GM12878 (cell line): ENCODE measurements at regions not wholly inside any gene's neighbourhood (a gene's known extent, or its start where the extent isn't known, plus 50 kb on each side); places are given as distances from the start of the nearest gene placed in this dataset.

Experiments used
- ATAC-seq: fragments of 200-7000 bp; cut with Tn5 transposase; 3 replicates; pipeline ENCODE4 v1.9.1; 2020; ENCODE audit warnings: mild to moderate bottlenecking, moderate library complexity
- BruUV-seq: library from RNA; stranded (reverse); fragments of 400-500 nt; replicated peaks from 2 replicates; lab custom pipeline; 2021; lab: Mats Ljungman, UMichigan
- CTCF ChIA-PET: fragments of 300-600 bp; sonication (Branson Sonifier 250); formaldehyde crosslinking; extraction: SDS; loops from one replicate; lab custom pipeline; 2021; ENCODE audit warnings: inconsistent platforms; lab: Yijun Ruan, JAX
- POLR2A ChIA-PET: fragments of 350-600 bp; formaldehyde crosslinking; extraction: SDS; loops from one replicate; lab custom pipeline; 2021; ENCODE audit warnings: inconsistent platforms; lab: Charles Lee
- RAD21 ChIA-PET: fragments of 300-600 bp; sonication (Branson Sonifier 250); formaldehyde crosslinking; loops from one replicate; lab custom pipeline; 2023; ENCODE audit warnings: antibody characterized with exemption; ENCODE audit not compliant: unreplicated experiment; lab: Charles Lee
- SMC1A ChIA-PET: fragments of 300-600 bp; sonication (Branson Sonifier 250); formaldehyde crosslinking; loops from one replicate; lab custom pipeline; 2023; ENCODE audit not compliant: unreplicated experiment, uncharacterized antibody; lab: Charles Lee
- DNase-seq: peaks from one replicate; pipeline ENCODE4 v3.0.0-alpha.2; 2011; ENCODE audit warnings: low read depth, low spot score
- FAIRE-seq: peaks from 3 replicates; lab custom pipeline; 2011; peaks lifted over from hg19 to GRCh38; lab: Jason Lieb, UNC
- H2AFZ ChIP-seq: 2 replicates; pipeline ENCODE4 v1.6.0; 2011; ENCODE audit warnings: low read depth, low read length, control low read depth; ENCODE audit not compliant: control insufficient read depth
- H3K27ac ChIP-seq: 2 replicates; pipeline ENCODE4 v1.5.1; 2011; ENCODE audit warnings: control low read depth; ENCODE audit not compliant: control insufficient read depth, insufficient read depth
- H3K27me3 ChIP-seq, 2 experiments: replicated peaks in 1 of 2; 2 replicates each; pipeline versions ENCODE4 v1.6.0 to v1.6.1; 2011; ENCODE audit warnings: low read length in 1 of 2; ENCODE audit not compliant: control insufficient read depth in 2 of 2, insufficient read depth in 2 of 2
- H3K36me3 ChIP-seq, 2 experiments: 2 replicates each; pipeline ENCODE4 v1.5.1; 2011; ENCODE audit warnings: low read length in 1 of 2; ENCODE audit not compliant: control insufficient read depth in 2 of 2, insufficient read depth in 2 of 2
- H3K4me1 ChIP-seq: 2 replicates; pipeline ENCODE4 v1.6.1; 2011; ENCODE audit warnings: mild to moderate bottlenecking, low read length, moderate library complexity, mixed read lengths; ENCODE audit not compliant: control insufficient read depth, insufficient read depth
- H3K4me2 ChIP-seq: 2 replicates; pipeline ENCODE4 v1.6.0; 2011; ENCODE audit warnings: control low read depth; ENCODE audit not compliant: control insufficient read depth, insufficient read depth
- H3K4me3 ChIP-seq: fragments of 200-600 bp; sonication (generic); 2 replicates; pipeline ENCODE4 v1.5.1; 2016
- H3K79me2 ChIP-seq: 2 replicates; pipeline ENCODE4 v1.6.0; 2011; ENCODE audit warnings: low read length; ENCODE audit not compliant: control insufficient read depth, insufficient read depth
- H3K9ac ChIP-seq: 2 replicates; pipeline ENCODE4 v1.8.0; 2011; ENCODE audit warnings: low read length, control low read depth, mixed read lengths; ENCODE audit not compliant: control insufficient read depth, insufficient read depth
- H3K9me3 ChIP-seq: replicated peaks from 3 replicates; pipeline ENCODE4 v1.5.1; 2011; ENCODE audit warnings: mild to moderate bottlenecking, low read length; ENCODE audit not compliant: control insufficient read depth, insufficient read depth
- H4K20me1 ChIP-seq: 2 replicates; pipeline ENCODE4 v1.6.0; 2011; ENCODE audit not compliant: control insufficient read depth, insufficient read depth
- IRF4 ChIP-seq: IDR thresholded peaks from 2 replicates; pipeline ENCODE4 v1.6.1; 2011; ENCODE audit warnings: low read depth, low read length
- IRF5 ChIP-seq: fragments of 450-650 bp; IDR thresholded peaks from 2 replicates; pipeline ENCODE4 v1.6.1; 2017; ENCODE audit warnings: borderline replicate concordance
- MLLT1 ChIP-seq: fragments of 450-650 bp; IDR thresholded peaks from 2 replicates; pipeline ENCODE4 v1.6.1; 2016; ENCODE audit warnings: mild to moderate bottlenecking
- NFYA ChIP-seq: IDR thresholded peaks from 2 replicates; pipeline ENCODE4 v1.6.1; 2011; ENCODE audit warnings: low read depth, mild to moderate bottlenecking, low read length, improper control_type of control experiment, borderline replicate concordance
- NFYB ChIP-seq: IDR thresholded peaks from 2 replicates; pipeline ENCODE4 v1.6.1; 2011; ENCODE audit warnings: low read depth, mild to moderate bottlenecking, low read length, improper control_type of control experiment, moderate library complexity; ENCODE audit not compliant: insufficient read depth
- NR2F1 ChIP-seq: fragments of 450-650 bp; conservative IDR thresholded peaks from 2 replicates; pipeline ENCODE4 v1.6.1; 2017; ENCODE audit warnings: mild to moderate bottlenecking
- RB1 ChIP-seq: fragments of 450-650 bp; formaldehyde crosslinking; IDR thresholded peaks from 2 replicates; pipeline ENCODE4 v1.6.1; 2017; ENCODE audit warnings: mild to moderate bottlenecking, borderline replicate concordance
- SMC3 ChIP-seq: IDR thresholded peaks from 2 replicates; pipeline ENCODE4 v1.6.1; 2011; ENCODE audit warnings: low read length, improper control_type of control experiment, borderline replicate concordance
- SUPT20H ChIP-seq: IDR thresholded peaks from 2 replicates; pipeline ENCODE4 v1.6.1; 2011; ENCODE audit warnings: low read depth, mild to moderate bottlenecking, low read length, moderate library complexity, borderline replicate concordance; ENCODE audit not compliant: control insufficient read depth
- TCF12 ChIP-seq: IDR thresholded peaks from 2 replicates; pipeline ENCODE4 v1.6.1; 2011; ENCODE audit warnings: low read depth, mild to moderate bottlenecking, low read length
- YBX1 ChIP-seq: fragments of 450-650 bp; IDR thresholded peaks from 2 replicates; pipeline ENCODE4 v1.6.1; 2016; ENCODE audit warnings: antibody characterized with exemption
- ZNF24 ChIP-seq: fragments of 450-650 bp; IDR thresholded peaks from 2 replicates; pipeline ENCODE4 v1.6.1; 2017; ENCODE audit warnings: antibody characterized with exemption, mild to moderate bottlenecking
- WGBS: methylation state at CpG from one replicate; pipeline ENCODE4 v1.1.6; 2016; ENCODE audit warnings: low lambda C conversion rate; ENCODE audit not compliant: insufficient replicate concordance, insufficient coverage; ENCODE audit errors: missing lambda C conversion rate; 5-methylcytosine and 5-hydroxymethylcytosine counted together
- in situ Hi-C: fragments of 300-500 bp; cut with MboI; formaldehyde crosslinking; loops from 9 replicates; pipeline ENCODE4 v1.14.3; 2018; ENCODE audit warnings: mixed read lengths
- intact Hi-C: fragments of 100-400 bp; cut with micrococcal nuclease; formaldehyde crosslinking; loops from one replicate; pipeline ENCODE4 v1.14.2; 2022; ENCODE audit not compliant: unreplicated experiment

- TF ChIP-seq NFYB (no peak), IRF4 (no peak; the same call in 1 of the 2 replicates), MLLT1 (no peak), NFYA (no peak)
- TF ChIP-seq, all 136 proteins: peak for 4
Measured at GRCh38 chr2:176642074-176642473, 372.8 kb downstream of the MTX2 start (continued).

- no peak overlapping the region for H3K4me3 ChIP-seq
- WGBS = 39% methylated on average over 8 of the region's 8 CpGs
- ChIA-PET RAD21 (interaction anchor here (0.5 to 3.4 kb wide), 4 partner anchors 8 to 89 kb away, joined by 3 to 19 read pairs (median 4); no protein-coding TSS in a partner anchor), SMC1A (interaction anchor here (0.7 to 10.1 kb wide), 4 partner anchors 10 to 503 kb away, joined by 3 to 79 read pairs (median 7); no protein-coding TSS in a partner anchor), POLR2A (no interaction called here), CTCF (interaction anchor here (0.6 to 3.2 kb wide), 4 partner anchors 8 to 505 kb away, joined by 3 to 23 read pairs (median 10); no protein-coding TSS in a partner anchor)
- DNase-seq (no peak), FAIRE-seq (no peak), ATAC-seq (no peak)
- H3K4me1 ChIP-seq = no peaks in the 10 kb centered on the region
- H2AFZ ChIP-seq = no peak overlapping the region
- H3K27me3 ChIP-seq = peaks cover 3 to 4% of the 10 kb centered on the region in 2 experiments; a peak in 3 of 4 replicates
- no peak overlapping the region for H3K4me2 ChIP-seq
- intact Hi-C loops (no loop called here), in situ Hi-C loops (no loop called here)
- H3K9ac ChIP-seq = no peak overlapping the region
- H3K79me2 ChIP-seq = no peaks in the 10 kb centered on the region
- BruUV-seq = no TSS peak
- no peaks in the 10 kb centered on the region for H4K20me1 ChIP-seq
- no peaks in the 10 kb centered on the region for H3K36me3 ChIP-seq
- H3K9me3 ChIP-seq = no peaks in the 10 kb centered on the region
- no peak overlapping the region for H3K27ac ChIP-seq
- TF ChIP-seq RB1 (no peak), YBX1 (no peak), IRF5 (no peak), SUPT20H (no peak), TCF12 (no peak), SMC3 (no peak), NR2F1 (no peak), ZNF24 (no peak)
Measured at GRCh38 chr2:176643646-176644045, 374.4 kb downstream of the MTX2 start.
